ENCODE measurements at regions not wholly inside any gene's neighbourhood (a gene's known extent, or its start where the extent isn't known, plus 50 kb on each side); places are given as distances from the start of the nearest gene placed in this dataset.

DNA sequence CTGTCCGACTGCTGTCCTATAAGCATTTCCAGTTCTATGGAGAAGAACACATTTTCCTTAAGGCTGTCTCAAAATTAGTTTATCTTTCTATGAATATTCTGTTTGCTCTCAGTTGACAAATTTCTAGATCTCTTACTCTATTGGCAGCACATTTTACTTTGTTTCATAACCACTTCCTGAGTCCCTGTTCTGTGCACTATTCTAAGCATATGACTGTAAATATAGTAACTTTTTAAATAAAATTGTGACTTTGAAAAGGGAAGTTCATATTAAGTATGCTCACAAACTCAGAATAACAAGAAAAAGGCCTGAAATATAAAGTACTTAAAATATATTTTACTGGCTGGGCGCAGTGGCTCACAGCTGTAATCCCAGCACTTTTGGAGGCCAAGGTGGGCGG is 56.5 kb upstream of the HTR2A start:
- TF ChIP-seq, protein P1, sequence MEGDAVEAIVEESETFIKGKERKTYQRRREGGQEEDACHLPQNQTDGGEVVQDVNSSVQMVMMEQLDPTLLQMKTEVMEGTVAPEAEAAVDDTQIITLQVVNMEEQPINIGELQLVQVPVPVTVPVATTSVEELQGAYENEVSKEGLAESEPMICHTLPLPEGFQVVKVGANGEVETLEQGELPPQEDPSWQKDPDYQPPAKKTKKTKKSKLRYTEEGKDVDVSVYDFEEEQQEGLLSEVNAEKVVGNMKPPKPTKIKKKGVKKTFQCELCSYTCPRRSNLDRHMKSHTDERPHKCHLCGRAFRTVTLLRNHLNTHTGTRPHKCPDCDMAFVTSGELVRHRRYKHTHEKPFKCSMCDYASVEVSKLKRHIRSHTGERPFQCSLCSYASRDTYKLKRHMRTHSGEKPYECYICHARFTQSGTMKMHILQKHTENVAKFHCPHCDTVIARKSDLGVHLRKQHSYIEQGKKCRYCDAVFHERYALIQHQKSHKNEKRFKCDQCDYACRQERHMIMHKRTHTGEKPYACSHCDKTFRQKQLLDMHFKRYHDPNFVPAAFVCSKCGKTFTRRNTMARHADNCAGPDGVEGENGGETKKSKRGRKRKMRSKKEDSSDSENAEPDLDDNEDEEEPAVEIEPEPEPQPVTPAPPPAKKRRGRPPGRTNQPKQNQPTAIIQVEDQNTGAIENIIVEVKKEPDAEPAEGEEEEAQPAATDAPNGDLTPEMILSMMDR (optimal IDR thresholded peaks at IDR 0.05 in 1 of 3, IDR thresholded peaks at IDR 0.05 in 1 of 3, conservative IDR thresholded peaks at IDR 0.05 in 1 of 3; ENCODE audit: extremely low read depth in 1 of 3, insufficient read depth in 2 of 3, low read length in 3 of 3), result no peak
- TF ChIP-seq EZH2 (IDR thresholded peaks at IDR 0.05; ENCODE audit: low read length), result no peak
